HG03520 (cell line): ENCODE measurements at regions not wholly inside any gene's neighbourhood (a gene's known extent, or its start where the extent isn't known, plus 50 kb on each side); places are given as distances from the start of the nearest gene placed in this dataset.

ENCODE experiments used
- ATAC-seq: cut with Tn5 transposase; IDR thresholded peaks from one replicate; pipeline ENCODE4 v1.9.1; 2021; ENCODE audit warnings: mild to moderate bottlenecking, moderate library complexity; ENCODE audit not compliant: unreplicated experiment

DNA sequence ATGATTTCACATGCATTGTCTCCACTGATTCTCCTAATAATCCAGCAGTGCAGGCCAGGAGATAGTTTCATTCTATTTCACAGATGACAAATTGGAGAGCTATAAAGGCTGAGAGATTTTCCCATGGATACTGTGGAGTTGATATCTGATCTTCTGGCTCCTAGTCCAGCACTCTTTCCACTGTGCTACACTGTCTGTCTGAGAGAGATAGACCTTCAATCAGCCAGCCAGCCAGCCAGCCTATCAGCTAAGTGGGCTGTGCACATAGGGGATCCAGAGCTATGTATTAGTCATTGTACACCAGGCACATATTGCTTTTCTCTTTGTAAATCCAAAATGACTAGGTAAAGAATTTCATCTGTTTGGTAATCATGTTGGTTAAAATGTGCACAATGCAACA lies 91.8 kb upstream of the ATP2B1 start:
- no peak for ATAC-seq

GRCh38 chr12:89799316-89799715 lies 90.7 kb upstream of the ATP2B1 start:
- ATAC-seq = no peak

GRCh38 chr12:89797436-89797835 lies 88.8 kb upstream of the ATP2B1 start:
- ATAC-seq = no peak

- no peak for ATAC-seq
These were observed 88.3 kb upstream of the ATP2B1 start for GRCh38 chr12:89796798-89797382.

GRCh38 chr12:89793946-89794345 lies 85.3 kb upstream of the ATP2B1 start:
- no peak for ATAC-seq

GRCh38 chr12:89791286-89791685 lies 82.6 kb upstream of the ATP2B1 start:
- no peak for ATAC-seq

DNA sequence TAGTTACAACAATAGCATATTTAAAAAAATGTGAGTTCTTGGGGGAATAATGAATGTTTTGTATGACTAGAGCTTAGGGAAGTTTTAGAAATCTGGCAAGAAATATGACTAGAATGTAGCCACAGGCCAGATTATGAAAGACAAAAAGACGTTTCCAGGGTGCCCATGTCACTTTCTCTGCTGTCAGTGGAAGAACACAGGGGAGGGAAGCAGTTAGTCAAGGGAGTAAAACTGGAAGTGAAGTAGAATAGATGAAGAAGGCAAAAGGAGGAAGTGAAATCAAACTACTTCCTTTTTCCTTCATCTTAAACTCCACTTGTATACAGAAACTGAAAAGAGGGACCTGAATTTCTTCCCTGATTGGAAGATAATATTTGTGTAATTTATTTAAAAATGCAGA lies 81.2 kb upstream of the ATP2B1 start:
- ATAC-seq = peak; percentile 74

GRCh38 chr12:89787763-89788162 lies 79.1 kb upstream of the ATP2B1 start:
- no peak for ATAC-seq

GRCh38 chr12:89786177-89786810 lies 77.7 kb upstream of the ATP2B1 start:
- no peak for ATAC-seq

DNA sequence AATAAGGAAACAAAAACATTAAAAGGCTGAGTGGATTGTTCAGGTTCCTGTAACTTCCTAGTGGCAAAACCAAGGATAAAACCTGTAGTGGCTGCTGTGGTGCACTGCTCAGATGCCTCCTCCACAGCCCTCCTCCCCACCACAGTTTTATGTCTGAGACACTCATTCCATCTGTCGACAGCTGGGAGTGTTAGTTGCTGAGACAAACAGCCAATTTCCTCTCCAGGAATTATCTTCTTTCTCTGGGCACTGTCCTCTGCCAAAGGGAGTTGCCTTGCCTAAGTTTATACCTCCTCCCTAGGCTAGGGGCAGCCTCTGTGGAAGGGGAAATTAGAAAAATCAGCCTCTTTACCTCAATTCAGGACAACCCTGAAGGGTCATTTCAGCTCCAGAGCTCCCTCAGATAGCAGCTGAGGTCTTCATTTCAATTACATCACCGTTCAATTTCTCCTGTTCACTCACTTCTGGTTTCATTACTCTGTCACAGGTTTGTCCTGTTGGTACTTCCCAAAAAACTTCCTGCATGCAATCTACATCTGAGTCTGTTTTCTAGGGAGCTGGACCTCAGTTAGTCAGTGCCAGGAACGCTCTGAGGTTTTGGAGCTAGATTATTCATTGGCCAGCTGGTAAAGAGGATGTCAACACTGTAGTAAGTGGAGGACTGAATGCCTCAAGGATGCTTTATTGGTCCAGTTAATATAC lies 74.9 kb upstream of the ATP2B1 start:
- ATAC-seq = no peak

GRCh38 chr12:89782807-89783206 lies 74.2 kb upstream of the ATP2B1 start:
- ATAC-seq = no peak

- ATAC-seq = no peak
These were observed 73.4 kb upstream of the ATP2B1 start for GRCh38 chr12:89781946-89782550.

DNA sequence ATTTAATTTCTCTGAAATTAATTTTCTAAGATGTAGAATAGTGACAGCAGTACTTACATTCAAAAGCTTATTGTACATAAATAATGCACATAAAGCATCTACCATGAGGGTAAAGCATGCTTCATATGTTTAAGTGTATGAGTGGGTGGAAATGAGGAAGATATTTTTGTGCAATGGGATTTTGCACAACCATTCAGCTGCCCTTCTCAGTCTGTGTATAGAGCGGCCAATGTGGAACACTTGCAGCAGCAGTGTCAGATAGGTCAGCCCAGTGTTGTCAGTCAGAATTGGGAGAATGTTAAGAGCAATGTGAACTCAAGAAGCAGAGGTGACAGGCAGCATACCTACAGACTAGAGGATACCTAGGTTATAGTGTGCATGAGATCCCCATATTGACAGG lies 72.5 kb upstream of the ATP2B1 start:
- ATAC-seq = no peak

- ATAC-seq = no peak
These were observed 70.5 kb upstream of the ATP2B1 start for GRCh38 chr12:89779090-89779489.

- no peak for ATAC-seq
These were observed 69.2 kb upstream of the ATP2B1 start for GRCh38 chr12:89777733-89778379.

DNA sequence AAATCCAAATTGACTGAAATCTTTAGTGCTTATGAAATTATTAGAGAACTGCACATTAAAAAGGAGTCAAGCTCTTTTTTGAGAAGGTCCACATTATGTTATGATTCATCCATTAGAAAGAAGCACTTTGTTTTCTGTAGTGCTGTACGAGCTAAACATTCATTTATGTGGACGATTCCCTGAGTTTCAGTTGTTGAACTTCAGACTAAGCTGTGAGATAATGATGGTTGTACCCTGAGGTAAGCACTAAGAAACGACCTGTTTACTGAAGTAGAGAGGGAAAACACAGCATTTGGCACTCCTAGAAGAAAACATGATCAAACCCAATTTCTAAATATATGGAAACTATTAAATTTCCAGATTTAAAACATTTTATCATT lies 67.3 kb upstream of the ATP2B1 start:
- ATAC-seq = no peak

GRCh38 chr12:89775063-89775985 lies 66.7 kb upstream of the ATP2B1 start:
- no peak for ATAC-seq

DNA sequence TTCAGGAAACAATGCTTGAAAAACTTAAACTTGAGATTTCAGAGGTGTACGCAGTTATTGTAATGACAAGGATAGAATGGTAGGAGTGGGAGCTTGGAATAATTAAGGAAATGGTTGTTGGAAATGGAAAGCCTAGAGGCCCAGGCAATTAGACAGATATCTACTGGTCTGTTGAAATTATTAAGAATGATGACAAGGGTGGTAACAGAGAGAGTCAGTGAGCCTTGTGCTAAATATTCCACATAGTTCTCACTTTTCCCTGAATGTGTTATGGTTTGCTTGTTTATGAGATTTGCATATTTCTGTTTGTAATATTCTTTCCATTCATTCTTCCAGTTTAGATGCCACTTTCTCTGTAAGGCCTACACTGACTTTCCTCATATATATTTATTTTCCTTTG lies 66.0 kb upstream of the ATP2B1 start:
- no peak for ATAC-seq

DNA sequence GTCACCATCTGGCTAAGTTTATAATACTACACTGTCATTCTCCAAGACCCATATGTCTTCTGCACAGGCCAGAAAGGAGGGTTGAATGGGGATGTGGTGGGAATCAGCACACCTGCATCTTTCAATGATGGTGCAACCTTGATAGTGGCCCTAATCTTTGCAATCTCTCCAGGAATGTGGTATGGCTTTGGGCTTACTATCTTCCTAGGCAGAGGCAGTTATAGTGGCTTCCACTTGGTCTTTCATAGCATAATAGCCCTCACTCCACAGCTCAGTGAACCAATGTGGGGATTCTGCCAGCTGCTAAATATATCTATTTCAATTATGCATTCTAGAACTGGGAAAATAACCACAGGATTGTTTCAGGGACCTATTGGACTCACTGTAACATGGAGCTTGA lies 61.8 kb upstream of the ATP2B1 start:
- ATAC-seq = no peak

DNA sequence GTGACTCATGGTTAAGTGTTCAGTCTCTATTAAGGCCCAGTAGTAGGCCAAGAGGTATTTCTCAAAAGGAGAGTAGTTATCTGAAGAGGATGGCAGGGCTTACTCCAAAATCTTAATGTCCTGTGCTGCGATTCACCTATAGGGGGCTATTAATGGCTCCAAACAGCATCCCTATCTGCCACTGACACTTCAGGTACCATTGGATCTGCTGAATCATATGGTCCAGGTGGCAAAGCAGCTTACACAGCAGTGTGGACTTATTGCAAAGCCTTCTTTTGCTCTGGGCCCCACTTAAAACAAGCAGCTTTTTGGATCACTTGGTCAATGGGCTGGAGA lies 60.8 kb upstream of the ATP2B1 start:
- ATAC-seq = no peak
